ENCODE measurements at regions not wholly inside any gene's neighbourhood (a gene's known extent, or its start where the extent isn't known, plus 50 kb on each side); places are given as distances from the start of the nearest gene placed in this dataset.

- DNase-seq (ENCODE audit: low read depth) = no peak
- no peak overlapping the region for H3K4me3 ChIP-seq (ENCODE audit: low read length)
- TF ChIP-seq, protein P1, sequence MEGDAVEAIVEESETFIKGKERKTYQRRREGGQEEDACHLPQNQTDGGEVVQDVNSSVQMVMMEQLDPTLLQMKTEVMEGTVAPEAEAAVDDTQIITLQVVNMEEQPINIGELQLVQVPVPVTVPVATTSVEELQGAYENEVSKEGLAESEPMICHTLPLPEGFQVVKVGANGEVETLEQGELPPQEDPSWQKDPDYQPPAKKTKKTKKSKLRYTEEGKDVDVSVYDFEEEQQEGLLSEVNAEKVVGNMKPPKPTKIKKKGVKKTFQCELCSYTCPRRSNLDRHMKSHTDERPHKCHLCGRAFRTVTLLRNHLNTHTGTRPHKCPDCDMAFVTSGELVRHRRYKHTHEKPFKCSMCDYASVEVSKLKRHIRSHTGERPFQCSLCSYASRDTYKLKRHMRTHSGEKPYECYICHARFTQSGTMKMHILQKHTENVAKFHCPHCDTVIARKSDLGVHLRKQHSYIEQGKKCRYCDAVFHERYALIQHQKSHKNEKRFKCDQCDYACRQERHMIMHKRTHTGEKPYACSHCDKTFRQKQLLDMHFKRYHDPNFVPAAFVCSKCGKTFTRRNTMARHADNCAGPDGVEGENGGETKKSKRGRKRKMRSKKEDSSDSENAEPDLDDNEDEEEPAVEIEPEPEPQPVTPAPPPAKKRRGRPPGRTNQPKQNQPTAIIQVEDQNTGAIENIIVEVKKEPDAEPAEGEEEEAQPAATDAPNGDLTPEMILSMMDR (conservative IDR thresholded peaks at IDR 0.05; ENCODE audit: low read length) = no peak
Observed at GRCh38 chr4:30946288-30946687, 226.1 kb downstream of the PCDH7 start.

DNA sequence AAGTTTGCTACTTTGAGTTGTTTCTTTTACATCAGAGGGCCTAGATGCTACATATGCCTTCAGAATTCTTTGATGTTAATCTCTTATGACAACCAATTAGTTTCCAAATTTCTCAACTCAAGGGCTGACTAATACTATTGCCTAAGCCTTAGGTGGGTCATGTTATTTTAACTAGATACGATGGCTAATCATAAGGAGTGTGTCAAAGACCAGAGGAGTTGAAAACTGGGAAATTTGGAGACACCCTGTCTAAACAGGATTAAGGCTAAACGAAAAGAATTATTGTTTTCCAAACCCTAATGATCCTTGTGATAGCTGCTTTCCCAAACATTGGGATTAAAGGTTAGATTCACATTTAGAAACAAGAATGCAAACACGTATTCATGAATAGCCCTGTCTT is 228.5 kb downstream of the PCDH7 start:
- no peak overlapping the region for H3K4me3 ChIP-seq (ENCODE audit: low read length)
- TF ChIP-seq, protein P1 (conservative IDR thresholded peaks at IDR 0.05; ENCODE audit: low read length) = no peak
- DNase-seq (ENCODE audit: low read depth) = no peak

- TF ChIP-seq, protein P1 (conservative IDR thresholded peaks at IDR 0.05; ENCODE audit: low read length) = no peak
- no peak overlapping the region for H3K4me3 ChIP-seq (ENCODE audit: low read length)
- no peak for DNase-seq (ENCODE audit: low read depth)
Observed at GRCh38 chr4:30950737-30951136, 230.6 kb downstream of the PCDH7 start.

GRCh38 chr4:30952526-30953219 is 232.5 kb downstream of the PCDH7 start:
- TF ChIP-seq, protein P1 (conservative IDR thresholded peaks at IDR 0.05; ENCODE audit: low read length) = no peak
- H3K4me3 ChIP-seq (ENCODE audit: low read length) = no peak overlapping the region
- DNase-seq (ENCODE audit: low read depth) = no peak

- TF ChIP-seq, protein P1 (conservative IDR thresholded peaks at IDR 0.05; ENCODE audit: low read length) = no peak
- no peak overlapping the region for H3K4me3 ChIP-seq (ENCODE audit: low read length)
Observed at GRCh38 chr4:30953799-30954198, 233.6 kb downstream of the PCDH7 start.

GRCh38 chr4:30956916-30957315 is 236.7 kb downstream of the PCDH7 start:
- no peak for DNase-seq (ENCODE audit: low read depth)
- no peak overlapping the region for H3K4me3 ChIP-seq (ENCODE audit: low read length)
- TF ChIP-seq, protein P1 (conservative IDR thresholded peaks at IDR 0.05; ENCODE audit: low read length) = no peak

More at GRCh38 chr4:30953799-30954198, 233.6 kb downstream of the PCDH7 start:
- DNase-seq (ENCODE audit: low read depth) = no peak

DNA sequence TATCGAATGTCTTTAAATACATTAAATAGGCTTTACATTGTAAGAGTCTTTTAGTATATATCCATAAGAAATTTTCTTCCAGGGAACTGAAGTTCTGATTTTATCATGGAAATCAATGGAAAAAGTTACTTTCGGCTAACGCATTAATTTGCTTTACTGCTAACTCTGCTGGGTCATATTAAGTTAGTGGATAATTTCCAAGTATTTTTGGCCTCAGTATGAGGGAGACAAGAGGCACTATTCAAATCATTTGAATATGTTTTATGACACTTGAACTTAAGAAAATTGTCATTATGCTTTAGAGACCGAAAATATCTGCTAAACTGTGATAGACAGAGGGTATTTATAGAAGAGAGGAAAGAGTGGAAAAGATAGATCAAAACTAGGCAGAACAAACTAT is 237.5 kb downstream of the PCDH7 start:
- TF ChIP-seq, protein P1 (conservative IDR thresholded peaks at IDR 0.05; ENCODE audit: low read length) = no peak
- H3K4me3 ChIP-seq (ENCODE audit: low read length) = no peak overlapping the region
- no peak for DNase-seq (ENCODE audit: low read depth)
